GM12864 (cell line): ENCODE measurements at regions not wholly inside any gene's neighbourhood (a gene's known extent, or its start where the extent isn't known, plus 50 kb on each side); places are given as distances from the start of the nearest gene placed in this dataset.
"Not testable (repeated sequence)": the region's sequence is repeated elsewhere in the genome, so short reads cannot be mapped to it uniquely, and the experiment has no call there.

Experiments
- DNase-seq: peaks from one replicate; pipeline ENCODE4 v3.0.0-alpha.2; 2011; ENCODE audit warnings: low read depth
- H3K4me3 ChIP-seq: 2 replicates; pipeline ENCODE4 v1.5.1; 2011; ENCODE audit warnings: mild to moderate bottlenecking, low read depth, low read length, control low read depth
- TF ChIP-seq, protein P1 (sequence below): IDR thresholded peaks from 2 replicates; pipeline ENCODE4 v1.5.1; 2011; ENCODE audit warnings: low read depth, mild to moderate bottlenecking, moderate library complexity, low read length, control low read depth, inconsistent platforms; ENCODE audit errors: missing control alignments

DNA sequence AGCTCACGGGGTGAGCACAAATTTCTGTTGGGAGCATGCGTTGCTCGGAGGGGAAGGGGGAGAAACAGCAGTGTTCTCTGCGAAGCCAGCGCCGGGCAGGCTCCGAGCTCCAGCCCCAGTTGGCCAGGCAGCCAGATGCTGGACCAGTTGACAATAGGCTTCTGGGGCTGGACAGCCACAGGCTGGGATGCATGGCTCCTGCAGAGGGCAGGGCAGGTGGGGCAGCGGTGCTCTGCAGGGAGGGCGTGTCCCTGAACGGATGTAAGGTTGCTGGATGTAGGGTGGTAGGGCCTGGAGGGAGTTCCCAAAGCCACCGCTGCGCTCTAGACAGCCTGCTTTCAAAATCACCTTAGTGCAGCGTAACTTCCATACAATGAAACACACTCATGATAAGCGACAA is 574.9 kb downstream of the GLRX3 start:
- H3K4me3 ChIP-seq: no peak overlapping the region
- no peak for DNase-seq
- TF ChIP-seq, protein P1, sequence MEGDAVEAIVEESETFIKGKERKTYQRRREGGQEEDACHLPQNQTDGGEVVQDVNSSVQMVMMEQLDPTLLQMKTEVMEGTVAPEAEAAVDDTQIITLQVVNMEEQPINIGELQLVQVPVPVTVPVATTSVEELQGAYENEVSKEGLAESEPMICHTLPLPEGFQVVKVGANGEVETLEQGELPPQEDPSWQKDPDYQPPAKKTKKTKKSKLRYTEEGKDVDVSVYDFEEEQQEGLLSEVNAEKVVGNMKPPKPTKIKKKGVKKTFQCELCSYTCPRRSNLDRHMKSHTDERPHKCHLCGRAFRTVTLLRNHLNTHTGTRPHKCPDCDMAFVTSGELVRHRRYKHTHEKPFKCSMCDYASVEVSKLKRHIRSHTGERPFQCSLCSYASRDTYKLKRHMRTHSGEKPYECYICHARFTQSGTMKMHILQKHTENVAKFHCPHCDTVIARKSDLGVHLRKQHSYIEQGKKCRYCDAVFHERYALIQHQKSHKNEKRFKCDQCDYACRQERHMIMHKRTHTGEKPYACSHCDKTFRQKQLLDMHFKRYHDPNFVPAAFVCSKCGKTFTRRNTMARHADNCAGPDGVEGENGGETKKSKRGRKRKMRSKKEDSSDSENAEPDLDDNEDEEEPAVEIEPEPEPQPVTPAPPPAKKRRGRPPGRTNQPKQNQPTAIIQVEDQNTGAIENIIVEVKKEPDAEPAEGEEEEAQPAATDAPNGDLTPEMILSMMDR: no peak

DNA sequence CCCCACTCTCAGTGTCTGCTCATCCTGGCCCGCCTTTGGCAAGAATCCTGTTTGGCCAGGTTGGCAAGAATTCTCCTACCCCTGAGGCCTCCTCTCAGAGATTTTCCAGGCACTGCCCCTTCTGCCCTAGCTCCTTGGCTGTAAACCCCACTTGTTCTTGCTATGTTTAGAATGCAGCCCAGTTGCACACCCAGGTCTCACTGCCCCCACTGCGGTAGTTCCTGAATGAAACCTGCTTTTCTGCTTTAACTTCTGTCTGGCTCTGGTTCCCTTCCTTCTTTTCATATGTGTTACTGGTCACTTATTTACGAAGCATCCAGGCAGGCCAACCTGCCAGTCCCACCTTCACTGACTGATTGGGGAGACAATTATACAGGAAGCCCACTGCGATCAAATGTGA is 576.9 kb downstream of the GLRX3 start:
- TF ChIP-seq, protein P1: no peak
- H3K4me3 ChIP-seq: no peak overlapping the region
- no peak for DNase-seq

DNA sequence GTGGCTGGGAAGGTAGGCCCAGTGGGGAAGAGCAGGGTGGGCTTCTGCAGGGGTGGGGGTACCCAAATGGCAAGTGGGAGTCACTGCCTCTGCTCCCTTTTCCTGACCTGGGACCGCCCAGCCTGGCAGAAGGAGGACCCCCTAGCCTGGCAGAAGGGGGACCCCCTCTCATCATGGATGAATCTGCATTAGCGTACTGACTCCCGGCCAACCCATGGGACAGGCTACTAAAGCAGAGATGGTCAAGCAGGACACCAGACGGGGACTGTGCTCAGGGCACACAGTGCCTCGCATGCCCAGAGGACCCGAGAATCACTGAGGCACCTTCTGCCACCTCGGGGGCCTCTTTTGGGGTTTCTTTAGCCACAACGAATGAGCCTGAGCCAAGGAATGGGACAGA is 577.5 kb downstream of the GLRX3 start:
- DNase-seq: no peak
- H3K4me3 ChIP-seq: no peak overlapping the region
- TF ChIP-seq, protein P1: no peak

GRCh38 chr10:130714742-130715467 is 578.7 kb downstream of the GLRX3 start:
- no peak for DNase-seq
- no peak overlapping the region for H3K4me3 ChIP-seq
- TF ChIP-seq, protein P1: no peak

DNA sequence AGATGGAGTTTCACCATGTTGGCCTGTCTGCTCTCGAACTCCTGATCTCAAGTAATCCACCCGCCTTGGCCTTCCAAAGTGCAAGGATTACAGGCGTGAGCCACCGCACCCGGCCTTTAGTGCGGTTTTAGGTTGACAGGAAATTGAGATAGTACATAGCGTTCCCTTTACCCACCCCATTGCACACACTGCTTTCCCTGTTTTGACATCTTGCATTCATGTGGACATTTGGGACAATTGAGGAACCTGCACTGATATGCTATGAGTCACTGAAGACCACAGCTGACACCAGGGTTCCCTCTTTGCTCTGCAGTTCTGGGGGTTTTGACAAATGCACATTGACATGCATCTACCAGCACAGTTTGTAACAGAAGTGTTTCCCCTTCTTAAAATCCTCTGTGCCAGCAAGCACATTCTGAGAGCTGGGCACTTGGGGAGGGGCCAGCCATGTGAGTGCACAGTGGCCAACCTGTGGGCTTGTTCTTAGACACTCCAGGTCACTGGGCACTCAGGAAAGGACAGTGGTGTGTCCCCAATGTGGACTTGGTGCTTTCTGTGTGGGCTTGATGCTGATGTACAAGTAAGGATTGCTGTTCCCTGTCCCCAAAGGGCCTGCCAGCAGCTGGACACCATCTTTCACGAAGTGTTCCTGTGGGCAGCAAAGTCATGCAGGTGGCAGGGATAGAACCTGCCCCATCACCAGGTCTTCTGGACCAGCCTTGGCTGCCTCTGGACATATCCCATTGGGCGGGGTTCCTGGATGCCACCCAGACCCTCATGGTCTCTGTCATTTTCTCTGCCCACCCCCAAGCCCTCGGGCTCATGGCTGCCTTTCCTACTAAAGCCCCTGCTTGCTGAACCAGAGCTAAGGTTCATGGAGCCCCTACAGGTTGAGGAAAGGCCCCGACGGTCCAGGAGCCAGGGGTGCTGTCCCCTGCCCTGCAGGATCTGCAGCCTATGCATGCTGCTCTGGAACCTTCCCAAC is 579.8 kb downstream of the GLRX3 start:
- no peak for DNase-seq
- TF ChIP-seq, protein P1: no peak
- no peak overlapping the region for H3K4me3 ChIP-seq

DNA sequence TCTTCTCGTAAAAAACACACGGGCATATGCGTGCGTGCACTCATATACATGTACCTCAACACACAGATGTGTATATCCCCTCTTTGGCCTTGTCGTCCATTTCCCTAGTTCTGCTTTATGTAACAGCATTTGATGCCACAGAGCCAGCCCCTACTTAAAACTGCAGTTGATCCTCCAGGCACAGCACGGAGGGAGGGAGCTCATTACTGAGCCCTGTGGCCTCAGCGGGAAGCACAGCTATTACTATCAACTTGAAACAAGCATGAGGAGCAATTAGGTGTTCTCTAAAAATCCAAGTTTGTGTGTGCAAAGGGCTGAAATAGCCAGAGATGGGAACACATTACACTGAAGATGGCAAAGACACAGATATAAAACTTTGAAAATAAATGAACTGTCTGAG is 580.9 kb downstream of the GLRX3 start:
- TF ChIP-seq, protein P1: no peak
- no peak overlapping the region for H3K4me3 ChIP-seq
- no peak for DNase-seq

- H3K4me3 ChIP-seq, DNase-seq: not testable (repeated sequence)
Measured at GRCh38 chr10:130718744-130719447, 582.7 kb downstream of the GLRX3 start.
